H9 (cell line): ENCODE measurements at regions not wholly inside any gene's neighbourhood (a gene's known extent, or its start where the extent isn't known, plus 50 kb on each side); places are given as distances from the start of the nearest gene placed in this dataset.

Experiments
- DNase-seq: peaks from one replicate; pipeline ENCODE4 v3.0.0-alpha.2; 2017
- H2AFZ ChIP-seq: one replicate; pipeline ENCODE4 v1.6.1; 2013; ENCODE audit warnings: mild to moderate bottlenecking, low read length, control low read depth, moderate library complexity
- H2AK5ac ChIP-seq: 2 replicates; pipeline ENCODE4 v1.6.1; 2013; ENCODE audit warnings: low read length, control low read depth, mixed read lengths; ENCODE audit not compliant: insufficient read length
- H2BK120ac ChIP-seq: one replicate; pipeline ENCODE4 v1.6.1; 2013; ENCODE audit warnings: low read depth, mild to moderate bottlenecking, low read length, control low read depth, inconsistent platforms; ENCODE audit not compliant: poor library complexity, severe bottlenecking
- H2BK12ac ChIP-seq: 2 replicates; pipeline ENCODE4 v1.6.1; 2013; ENCODE audit warnings: low read length, control low read depth, mixed read lengths, low read depth; ENCODE audit not compliant: insufficient read length
- H2BK15ac ChIP-seq: 2 replicates; pipeline ENCODE4 v1.6.1; 2013; ENCODE audit warnings: low read depth, low read length, control low read depth
- H2BK20ac ChIP-seq: one replicate; pipeline ENCODE4 v1.6.1; 2013; ENCODE audit warnings: low read depth, mild to moderate bottlenecking, low read length, control low read depth, inconsistent platforms; ENCODE audit not compliant: poor library complexity, severe bottlenecking
- H2BK5ac ChIP-seq: 2 replicates; pipeline ENCODE4 v1.6.1; 2013; ENCODE audit warnings: low read length, control low read depth, mixed read lengths; ENCODE audit not compliant: insufficient read length
- H3K14ac ChIP-seq: 2 replicates; pipeline ENCODE4 v1.6.1; 2013; ENCODE audit warnings: low read length, control low read depth; ENCODE audit not compliant: insufficient read depth
- H3K18ac ChIP-seq: 2 replicates; pipeline ENCODE4 v1.6.1; 2013; ENCODE audit warnings: low read depth, mild to moderate bottlenecking, mixed read lengths, low read length, control low read depth; ENCODE audit not compliant: insufficient read length
- H3K23ac ChIP-seq: 2 replicates; pipeline ENCODE4 v1.6.1; 2013; ENCODE audit warnings: low read length, control low read depth, mixed read lengths, low read depth; ENCODE audit not compliant: insufficient read length
- H3K23me2 ChIP-seq: 2 replicates; pipeline ENCODE4 v1.6.1; 2013; ENCODE audit warnings: low read depth, mild to moderate bottlenecking, mixed read lengths, low read length, control low read depth; ENCODE audit not compliant: insufficient read length, poor library complexity, severe bottlenecking
- H3K27ac ChIP-seq: 2 replicates; pipeline ENCODE4 v1.5.1; 2013; ENCODE audit warnings: low read length, control low read depth, mixed read lengths, low read depth; ENCODE audit not compliant: insufficient read length
- H3K27me3 ChIP-seq: 2 replicates; pipeline ENCODE4 v1.6.1; 2013; ENCODE audit warnings: low read length, control low read depth, inconsistent platforms; ENCODE audit not compliant: insufficient read depth
- H3K4ac ChIP-seq: 2 replicates; pipeline ENCODE4 v1.6.1; 2013; ENCODE audit warnings: low read depth, mild to moderate bottlenecking, control low read depth, inconsistent platforms, low read length, moderate library complexity
- H3K4me1 ChIP-seq: 2 replicates; pipeline ENCODE4 v1.6.1; 2013; ENCODE audit warnings: low read length, control low read depth, inconsistent platforms; ENCODE audit not compliant: insufficient read depth
- H3K4me2 ChIP-seq: 2 replicates; pipeline ENCODE4 v1.6.1; 2013; ENCODE audit warnings: low read length, control low read depth, mixed read lengths; ENCODE audit not compliant: insufficient read length, insufficient read depth
- H3K56ac ChIP-seq: 2 replicates; pipeline ENCODE4 v1.6.1; 2013; ENCODE audit warnings: low read depth, mild to moderate bottlenecking, mixed read lengths, low read length, control low read depth; ENCODE audit not compliant: insufficient read length
- H3K79me1 ChIP-seq: 2 replicates; pipeline ENCODE4 v1.6.1; 2013; ENCODE audit warnings: low read depth, mild to moderate bottlenecking, moderate library complexity, low read length, control low read depth, inconsistent platforms; ENCODE audit not compliant: insufficient read depth, poor library complexity, severe bottlenecking
- H3K79me2 ChIP-seq: 2 replicates; pipeline ENCODE4 v1.6.1; 2013; ENCODE audit warnings: low read length, control low read depth, inconsistent platforms; ENCODE audit not compliant: insufficient read depth
- H3K9ac ChIP-seq: 2 replicates; pipeline ENCODE4 v1.6.1; 2013; ENCODE audit warnings: low read length, control low read depth, mixed read lengths; ENCODE audit not compliant: insufficient read length; ENCODE audit errors: extremely low read depth
- H3K9me3 ChIP-seq: one replicate; pipeline ENCODE4 v1.6.1; 2013; ENCODE audit warnings: low read depth, low read length, inconsistent platforms; ENCODE audit not compliant: control insufficient read depth
- H3T11ph ChIP-seq: one replicate; pipeline ENCODE4 v1.6.1; 2013; ENCODE audit warnings: mild to moderate bottlenecking, low read length, control low read depth, inconsistent platforms
- H4K20me1 ChIP-seq: one replicate; pipeline ENCODE4 v1.6.1; 2013; ENCODE audit not compliant: control insufficient read depth, insufficient read length, insufficient read depth
- H4K5ac ChIP-seq: 2 replicates; pipeline ENCODE4 v1.6.1; 2013; ENCODE audit warnings: low read depth, mild to moderate bottlenecking, mixed read lengths, low read length, control low read depth; ENCODE audit not compliant: insufficient read length
- H4K8ac ChIP-seq: replicated peaks from 2 replicates; pipeline ENCODE4 v1.6.1; 2013; ENCODE audit warnings: low read length, control low read depth, mixed read lengths, low read depth; ENCODE audit not compliant: insufficient read length
- H4K91ac ChIP-seq: 2 replicates; pipeline ENCODE4 v1.6.1; 2013; ENCODE audit warnings: low read depth, mild to moderate bottlenecking, moderate library complexity, mixed read lengths, low read length, control low read depth; ENCODE audit not compliant: insufficient read length
- H3K27ac Mint-ChIP-seq, 3 experiments: 2 replicates in 2 of 3; 3 replicates in 1 of 3; pipeline ENCODE4 v1.8.0; 2020 to 2021; ENCODE audit warnings: mixed read lengths in 3 of 3, mild to moderate bottlenecking in 1 of 3, moderate library complexity in 1 of 3
- H3K27me3 Mint-ChIP-seq: 2 replicates; pipeline ENCODE4 v1.8.0; 2021; ENCODE audit warnings: low read depth, mild to moderate bottlenecking, moderate library complexity, mixed read lengths
- H3K36me3 Mint-ChIP-seq, 3 experiments: 2 replicates in 2 of 3; 3 replicates in 1 of 3; pipeline ENCODE4 v1.8.0; 2020 to 2021; ENCODE audit warnings: low read depth in 3 of 3, mixed read lengths in 3 of 3; ENCODE audit not compliant: insufficient read depth in 1 of 3
- H3K4me1 Mint-ChIP-seq, 2 experiments: 2 replicates each; pipeline ENCODE4 v1.8.0; 2020; ENCODE audit warnings: mixed read lengths in 2 of 2
- H3K4me3 Mint-ChIP-seq, 2 experiments: 2 replicates in 1 of 2; 3 replicates in 1 of 2; pipeline ENCODE4 v1.8.0; 2020 to 2021; ENCODE audit warnings: mild to moderate bottlenecking in 2 of 2, mixed read lengths in 2 of 2, moderate library complexity in 1 of 2
- H3K9me3 Mint-ChIP-seq, 2 experiments: 2 replicates in 1 of 2; 3 replicates in 1 of 2; pipeline ENCODE4 v1.8.0; 2020; ENCODE audit warnings: mild to moderate bottlenecking in 2 of 2, mixed read lengths in 2 of 2, moderate library complexity in 1 of 2
- CTCF ChIP-seq: fragments of 200-600 bp; sonication (generic); conservative IDR thresholded peaks from 3 replicates; pipeline ENCODE4 v1.8.0; 2021; ENCODE audit warnings: antibody characterized with exemption, mild to moderate bottlenecking

- H3K27me3 Mint-ChIP-seq: no peaks in the 10 kb centered on the region
- TF ChIP-seq CTCF: peak; percentile 37; the same call in 1 of the 3 replicates
Observed at GRCh38 chr5:129172580-129172979, 78.0 kb downstream of the ISOC1 start.

More at GRCh38 chr5:129172580-129172979, 78.0 kb downstream of the ISOC1 start:
- H3K79me1 ChIP-seq: no peaks in the 10 kb centered on the region
- H3K36me3 Mint-ChIP-seq: no peaks in the 10 kb centered on the region
- no peaks in the 10 kb centered on the region for H3K4me1 ChIP-seq
- H3T11ph ChIP-seq: no peak overlapping the region
- H4K91ac ChIP-seq: no peak overlapping the region
- no peak overlapping the region for H3K23ac ChIP-seq
- H3K18ac ChIP-seq: no peak overlapping the region
- no peak overlapping the region for H2AFZ ChIP-seq
- no peak overlapping the region for H4K5ac ChIP-seq
- no peaks in the 10 kb centered on the region for H3K9me3 Mint-ChIP-seq
- no peak overlapping the region for H2BK120ac ChIP-seq
- no peak overlapping the region for H2BK5ac ChIP-seq
- H3K9ac ChIP-seq: no peak overlapping the region
- H3K4me2 ChIP-seq: no peak overlapping the region
- H3K4me3 Mint-ChIP-seq: no peak overlapping the region
- H2AK5ac ChIP-seq: no peak overlapping the region
- H2BK15ac ChIP-seq: no peak overlapping the region
- no peak overlapping the region for H3K4ac ChIP-seq
- H3K14ac ChIP-seq: no peak overlapping the region
- no peaks in the 10 kb centered on the region for H4K20me1 ChIP-seq
- no peaks in the 10 kb centered on the region for H3K23me2 ChIP-seq
- peaks cover 7 to 9% of the 10 kb centered on the region in 2 experiments; a peak in 3 of 4 replicates for H3K4me1 Mint-ChIP-seq
- H3K9me3 ChIP-seq: no peaks in the 10 kb centered on the region
- H4K8ac ChIP-seq: no peak overlapping the region
- no peak overlapping the region for H3K56ac ChIP-seq
- no peaks in the 10 kb centered on the region for H3K79me2 ChIP-seq
- no peak overlapping the region for H2BK20ac ChIP-seq
- DNase-seq: no peak
- no peaks in the 10 kb centered on the region for H3K27me3 ChIP-seq
- H2BK12ac ChIP-seq: no peak overlapping the region
- H3K27ac Mint-ChIP-seq: no peak overlapping the region; a peak in 1 of 7 replicates
- no peak overlapping the region for H3K27ac ChIP-seq
